Stimulated activated memory B cell treated with anti-CD40 and anti-IgM and Interleukin-4, amounts not matched to agents 10 μg/mL and 1 μg/mL and 100 μg/mL, for 72 hours (primary cell): ENCODE measurements at regions not wholly inside any gene's neighbourhood (a gene's known extent, or its start where the extent isn't known, plus 50 kb on each side); places are given as distances from the start of the nearest gene placed in this dataset.

Source experiments
- ATAC-seq: fragments of 150-1000 bp; cut with Tn5 transposase; 2 replicates; pipeline ENCODE4 v1.10.0; 2021
- H3K27ac Mint-ChIP-seq: one replicate; pipeline ENCODE4 v1.8.0; 2022; ENCODE audit warnings: mild to moderate bottlenecking, mixed read lengths
- H3K27me3 Mint-ChIP-seq: one replicate; pipeline ENCODE4 v1.8.0; 2022; ENCODE audit warnings: mixed read lengths
- H3K36me3 Mint-ChIP-seq: one replicate; pipeline ENCODE4 v1.8.0; 2022; ENCODE audit warnings: mixed read lengths
- H3K4me1 Mint-ChIP-seq: one replicate; pipeline ENCODE4 v1.8.0; 2022; ENCODE audit warnings: mixed read lengths
- H3K4me3 Mint-ChIP-seq: one replicate; pipeline ENCODE4 v1.8.0; 2022; ENCODE audit warnings: mild to moderate bottlenecking, moderate library complexity, mixed read lengths
- H3K9me3 Mint-ChIP-seq: one replicate; pipeline ENCODE4 v1.8.0; 2022; ENCODE audit warnings: mixed read lengths

DNA sequence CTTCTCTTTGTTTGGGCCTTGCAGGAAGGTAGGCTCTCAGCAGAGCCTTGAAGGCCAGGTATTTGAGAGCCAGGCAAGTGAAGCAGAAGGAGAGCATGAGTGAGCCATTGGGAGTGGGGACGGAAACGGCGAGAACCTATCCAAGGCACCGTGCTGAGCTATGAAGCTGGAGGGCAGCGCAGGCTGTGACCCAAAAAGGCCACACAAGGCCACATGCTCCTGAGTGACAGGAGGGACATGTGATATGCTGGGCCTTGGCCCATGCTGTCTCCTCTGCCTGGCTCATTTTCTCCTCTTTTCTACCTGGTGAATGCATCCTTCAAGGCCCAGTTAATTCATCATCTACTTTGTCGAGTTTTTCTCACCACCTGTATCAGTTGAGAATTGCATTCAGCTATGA lies 136.3 kb downstream of the PALM2AKAP2 start:
- H3K9me3 Mint-ChIP-seq, result no peaks in the 10 kb centered on the region
- peaks cover 69% of the 10 kb centered on the region for H3K4me1 Mint-ChIP-seq
- H3K4me3 Mint-ChIP-seq, result no peak overlapping the region
- H3K27ac Mint-ChIP-seq, result no peak overlapping the region
- H3K36me3 Mint-ChIP-seq, result peaks cover 6% of the 10 kb centered on the region
- ATAC-seq, result no peak
- no peaks in the 10 kb centered on the region for H3K27me3 Mint-ChIP-seq

DNA sequence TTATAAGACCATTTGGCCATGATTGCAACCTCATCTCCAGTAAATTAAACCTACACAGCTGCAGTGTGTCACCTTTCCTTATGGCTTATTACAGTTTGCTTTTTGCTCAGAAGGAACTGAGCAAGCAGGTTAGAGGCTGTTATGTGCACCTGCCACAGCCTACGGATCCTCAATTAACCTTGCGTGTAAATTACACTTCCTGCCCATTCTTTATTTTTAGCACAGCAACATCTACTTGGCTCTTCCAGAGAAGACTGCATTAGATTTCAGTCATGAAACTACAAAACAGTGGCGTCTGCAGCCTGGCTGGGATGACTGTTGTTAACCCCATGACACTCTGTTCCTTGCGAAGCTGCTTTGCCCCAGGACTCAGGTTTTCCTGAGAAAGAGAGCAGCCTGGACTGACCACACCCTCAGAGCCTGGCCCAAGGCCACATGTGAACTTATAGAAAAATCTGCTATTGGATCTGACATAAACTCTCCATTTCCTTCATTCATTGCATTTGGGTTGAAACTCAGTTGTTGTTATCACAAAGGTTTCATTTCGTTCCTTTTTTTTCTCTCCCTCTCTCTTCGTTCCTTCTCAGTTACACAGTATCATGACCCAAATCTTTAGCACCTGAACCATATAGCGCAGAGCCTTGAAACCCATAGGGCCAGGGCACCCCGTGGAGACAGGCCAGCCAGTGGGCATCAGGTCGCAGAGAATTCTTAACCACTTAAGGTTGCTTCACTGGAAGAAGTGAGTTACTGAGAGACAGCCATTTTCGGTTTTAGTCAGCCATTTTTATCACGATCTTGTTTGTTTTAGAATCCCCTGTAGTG lies 138.6 kb downstream of the PALM2AKAP2 start:
- H3K27me3 Mint-ChIP-seq, result no peaks in the 10 kb centered on the region
- peak overlapping the region; percentile 61 for H3K4me3 Mint-ChIP-seq
- no peak overlapping the region for H3K27ac Mint-ChIP-seq
- ATAC-seq, result peak; percentile 88
- H3K9me3 Mint-ChIP-seq, result no peaks in the 10 kb centered on the region
- H3K4me1 Mint-ChIP-seq, result peaks cover 75% of the 10 kb centered on the region
- H3K36me3 Mint-ChIP-seq, result peaks cover 8% of the 10 kb centered on the region

DNA sequence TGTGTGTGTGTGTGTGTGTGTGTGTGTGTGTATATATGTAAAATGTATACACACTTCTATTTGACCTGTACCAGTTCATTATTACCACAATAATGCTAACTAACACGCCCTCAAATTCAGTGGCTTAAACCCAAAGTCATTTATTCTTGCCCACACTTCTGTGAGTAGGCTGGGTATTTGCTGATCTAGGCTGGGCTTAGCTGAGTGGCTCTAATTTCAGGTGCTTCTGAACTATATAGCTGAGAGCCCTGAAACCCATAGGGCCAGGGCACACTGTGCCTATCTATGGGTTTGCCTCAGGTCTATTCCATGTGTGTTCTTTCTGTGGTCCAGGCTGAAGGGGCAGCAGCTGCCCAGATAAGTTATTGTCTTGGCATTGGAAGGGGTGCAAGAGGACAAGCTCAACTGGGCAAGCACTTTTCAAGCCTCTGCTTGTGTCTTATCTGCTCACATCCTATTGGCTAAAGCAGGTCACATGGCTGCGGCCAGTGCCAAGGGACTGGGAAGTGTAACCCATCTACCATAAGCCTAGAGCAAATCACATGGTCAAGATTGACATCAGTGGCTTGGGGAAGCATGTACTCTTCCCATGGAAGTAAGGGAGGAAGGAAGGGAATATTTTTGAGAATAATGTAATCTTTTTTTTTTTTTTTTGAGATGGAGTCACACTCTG lies 139.9 kb downstream of the PALM2AKAP2 start:
- Mint-ChIP-seq H3K4me3 (no peak overlapping the region), H3K27ac (no peak overlapping the region), H3K27me3 (no peaks in the 10 kb centered on the region), H3K4me1 (peaks cover 69% of the 10 kb centered on the region), H3K36me3 (peaks cover 8% of the 10 kb centered on the region), H3K9me3 (no peaks in the 10 kb centered on the region)
- no peak for ATAC-seq

- no peaks in the 10 kb centered on the region for H3K9me3 Mint-ChIP-seq
- peaks cover 62% of the 10 kb centered on the region for H3K4me1 Mint-ChIP-seq
- H3K36me3 Mint-ChIP-seq, result peaks cover 8% of the 10 kb centered on the region
- H3K27me3 Mint-ChIP-seq, result no peaks in the 10 kb centered on the region
- peak overlapping the region; percentile 77 for H3K27ac Mint-ChIP-seq
- no peak overlapping the region for H3K4me3 Mint-ChIP-seq
- ATAC-seq, result no peak
These were observed 142.8 kb downstream of the PALM2AKAP2 start for GRCh38 chr9:109922617-109923470.

DNA sequence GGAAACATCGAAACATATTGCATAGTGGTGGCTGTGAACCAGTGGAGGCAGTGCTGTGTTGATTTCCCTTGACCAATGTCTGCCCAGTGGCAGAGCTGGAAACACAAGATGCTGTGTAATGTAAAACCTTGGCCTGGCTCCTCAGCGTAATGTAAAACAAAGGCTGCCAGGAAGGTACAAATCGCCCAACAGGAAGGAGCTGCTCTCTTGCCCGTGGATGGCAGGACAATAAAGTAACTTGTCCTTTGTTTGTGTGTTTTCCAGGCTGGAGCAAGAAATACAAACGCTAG lies 143.4 kb downstream of the PALM2AKAP2 start:
- H3K36me3 Mint-ChIP-seq, result peaks cover 8% of the 10 kb centered on the region
- no peaks in the 10 kb centered on the region for H3K9me3 Mint-ChIP-seq
- ATAC-seq, result no peak
- H3K4me1 Mint-ChIP-seq, result peaks cover 60% of the 10 kb centered on the region
- H3K27ac Mint-ChIP-seq, result peak overlapping the region; percentile 77
- H3K4me3 Mint-ChIP-seq, result no peak overlapping the region
- H3K27me3 Mint-ChIP-seq, result no peaks in the 10 kb centered on the region

DNA sequence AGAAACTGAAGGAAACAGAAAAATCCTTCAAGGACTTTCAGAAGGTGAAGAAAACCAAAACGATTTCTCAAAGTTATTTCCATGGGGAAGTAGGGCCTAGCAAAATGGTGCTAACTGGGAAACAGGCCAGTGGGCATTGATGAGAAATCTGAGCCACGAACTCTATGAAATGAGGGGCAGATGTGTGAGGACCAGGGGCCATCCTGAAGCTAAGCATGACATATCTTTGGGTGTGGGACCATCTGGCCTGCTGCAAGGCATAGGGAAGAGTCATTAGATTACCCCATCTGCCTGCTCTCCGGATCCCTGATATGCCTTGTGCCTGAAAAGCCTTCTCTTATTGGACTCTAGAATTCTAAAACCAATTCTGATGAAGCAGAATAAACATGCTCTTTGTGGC lies 143.8 kb downstream of the PALM2AKAP2 start:
- Mint-ChIP-seq H3K4me3 (no peak overlapping the region), H3K36me3 (peaks cover 8% of the 10 kb centered on the region), H3K27ac (peak overlapping the region; percentile 77), H3K9me3 (no peaks in the 10 kb centered on the region), H3K4me1 (peaks cover 60% of the 10 kb centered on the region), H3K27me3 (no peaks in the 10 kb centered on the region)
- no peak for ATAC-seq

DNA sequence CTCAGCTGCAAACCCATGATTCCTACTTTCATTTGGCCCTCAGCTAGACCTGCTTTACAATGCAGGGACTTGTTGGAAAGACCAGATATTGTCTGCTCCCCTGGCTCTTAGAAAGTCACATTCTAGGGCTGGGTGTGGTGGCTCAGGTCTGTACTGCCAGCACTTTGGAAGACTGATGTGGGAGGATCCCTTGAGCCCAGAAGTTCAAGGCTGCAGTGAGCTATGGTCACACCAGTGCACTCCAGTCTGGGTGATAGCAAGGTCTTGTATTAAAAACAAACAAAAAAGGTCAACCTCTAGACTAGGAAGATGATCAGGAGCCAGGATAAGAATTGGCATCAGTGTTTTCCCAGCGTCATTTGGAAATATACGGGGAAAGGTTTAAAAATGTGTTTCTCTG lies 145.8 kb downstream of the PALM2AKAP2 start:
- peaks cover 46% of the 10 kb centered on the region for H3K4me1 Mint-ChIP-seq
- H3K27me3 Mint-ChIP-seq, result no peaks in the 10 kb centered on the region
- no peaks in the 10 kb centered on the region for H3K9me3 Mint-ChIP-seq
- H3K27ac Mint-ChIP-seq, result peak overlapping the region; percentile 77
- no peak overlapping the region for H3K4me3 Mint-ChIP-seq
- ATAC-seq, result no peak
- peaks cover 7% of the 10 kb centered on the region for H3K36me3 Mint-ChIP-seq

DNA sequence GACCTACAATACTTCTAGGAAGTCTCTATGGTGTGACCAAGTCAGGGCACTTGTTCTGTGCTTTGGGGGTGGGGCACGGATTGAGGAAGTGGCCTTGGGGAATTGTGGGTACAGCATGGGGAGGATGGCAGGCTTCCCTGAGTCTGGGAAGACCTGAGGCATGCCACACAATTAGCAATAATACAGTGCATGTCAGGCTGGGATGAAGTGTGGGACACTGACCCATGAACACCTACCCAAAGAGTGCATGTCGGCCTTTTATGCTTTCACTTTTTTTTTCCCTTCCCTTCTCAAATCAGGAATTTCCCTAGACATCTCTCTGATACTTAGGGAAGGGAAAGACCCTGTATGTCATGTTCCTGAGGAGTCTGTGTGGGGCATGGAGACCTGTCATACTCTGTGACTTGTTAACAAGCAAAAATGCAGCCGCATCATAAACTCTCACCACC lies 146.4 kb downstream of the PALM2AKAP2 start:
- peak; percentile 68 for ATAC-seq
- no peaks in the 10 kb centered on the region for H3K9me3 Mint-ChIP-seq
- no peaks in the 10 kb centered on the region for H3K27me3 Mint-ChIP-seq
- peaks cover under 1% of the 10 kb centered on the region for H3K36me3 Mint-ChIP-seq
- peaks cover 40% of the 10 kb centered on the region for H3K4me1 Mint-ChIP-seq
- peak overlapping the region; percentile 55 for H3K4me3 Mint-ChIP-seq
- peak overlapping the region; percentile 77 for H3K27ac Mint-ChIP-seq

GRCh38 chr9:109931623-109932022 lies 151.6 kb downstream of the PALM2AKAP2 start:
- H3K27me3 Mint-ChIP-seq, result no peaks in the 10 kb centered on the region
- ATAC-seq, result no peak
- no peak overlapping the region for H3K4me3 Mint-ChIP-seq
- peak overlapping the region; percentile 10 for H3K27ac Mint-ChIP-seq
- H3K36me3 Mint-ChIP-seq, result no peaks in the 10 kb centered on the region
- H3K4me1 Mint-ChIP-seq, result peaks cover 37% of the 10 kb centered on the region
- H3K9me3 Mint-ChIP-seq, result no peaks in the 10 kb centered on the region

GRCh38 chr9:109934136-109934856 lies 154.3 kb downstream of the PALM2AKAP2 start:
- Mint-ChIP-seq H3K27ac (peak overlapping the region; percentile 73), H3K9me3 (peaks cover 3% of the 10 kb centered on the region), H3K27me3 (no peaks in the 10 kb centered on the region), H3K36me3 (no peaks in the 10 kb centered on the region), H3K4me1 (peaks cover 36% of the 10 kb centered on the region), H3K4me3 (no peak overlapping the region)
- peak; percentile 58 for ATAC-seq

DNA sequence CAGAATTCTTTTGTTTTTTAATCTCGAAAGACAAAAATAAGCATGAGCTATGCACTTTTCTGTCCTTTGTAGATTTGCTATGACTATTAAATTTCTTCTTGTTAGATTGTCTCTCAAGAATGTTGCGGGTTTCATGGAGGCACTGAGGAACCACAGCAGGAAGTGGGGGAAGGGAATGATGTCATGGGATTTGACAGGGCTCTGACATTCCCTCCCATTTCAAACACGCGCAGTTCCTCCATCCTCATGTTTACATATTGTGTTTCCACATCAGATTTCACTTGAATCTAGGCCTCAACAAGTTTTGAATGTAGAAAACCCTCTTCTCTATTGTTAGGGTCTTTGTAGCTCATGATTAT lies 154.8 kb downstream of the PALM2AKAP2 start:
- no peak for ATAC-seq
- peaks cover 36% of the 10 kb centered on the region for H3K4me1 Mint-ChIP-seq
- H3K4me3 Mint-ChIP-seq, result no peak overlapping the region
- no peaks in the 10 kb centered on the region for H3K27me3 Mint-ChIP-seq
- H3K36me3 Mint-ChIP-seq, result no peaks in the 10 kb centered on the region
- peak overlapping the region; percentile 73 for H3K27ac Mint-ChIP-seq
- peaks cover 3% of the 10 kb centered on the region for H3K9me3 Mint-ChIP-seq

DNA sequence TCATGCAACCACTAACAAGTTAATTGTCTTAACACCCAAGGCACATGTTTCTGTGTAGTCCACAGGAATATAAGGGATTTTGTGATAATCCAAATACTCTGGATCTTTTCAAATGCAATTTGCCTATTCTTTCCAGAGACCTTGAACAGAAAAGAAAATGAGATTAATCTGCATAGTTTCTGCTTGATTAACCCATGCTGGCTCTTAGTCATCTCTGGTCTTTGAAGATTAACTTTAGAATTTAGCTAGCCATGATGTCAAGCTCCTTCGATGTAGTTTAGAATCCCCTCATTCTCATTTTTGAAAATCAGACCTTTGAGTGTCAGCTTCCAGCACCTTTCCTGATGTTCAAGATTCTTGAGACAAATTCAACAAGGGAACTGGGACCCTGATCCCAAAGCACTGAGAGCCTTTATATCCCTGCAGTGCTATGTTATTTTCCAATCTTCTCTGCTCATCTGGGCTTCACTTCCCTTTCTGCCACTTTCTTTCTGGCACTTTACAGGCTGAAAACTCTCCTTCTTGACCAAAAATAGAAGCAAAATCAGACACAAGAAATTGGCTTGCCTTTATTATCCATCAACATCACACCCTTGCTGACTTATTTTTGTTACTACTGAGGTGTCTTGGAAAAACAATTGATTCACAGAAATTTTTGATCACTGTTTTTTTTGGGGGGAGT lies 155.5 kb downstream of the PALM2AKAP2 start:
- H3K4me1 Mint-ChIP-seq, result peaks cover 36% of the 10 kb centered on the region
- H3K9me3 Mint-ChIP-seq, result peaks cover 3% of the 10 kb centered on the region
- H3K36me3 Mint-ChIP-seq, result no peaks in the 10 kb centered on the region
- H3K27me3 Mint-ChIP-seq, result no peaks in the 10 kb centered on the region
- no peak overlapping the region for H3K4me3 Mint-ChIP-seq
- peak; percentile 65 for ATAC-seq
- peak overlapping the region; percentile 73 for H3K27ac Mint-ChIP-seq

- H3K27ac Mint-ChIP-seq, result peak overlapping the region; percentile 73
- no peak overlapping the region for H3K4me3 Mint-ChIP-seq
- no peaks in the 10 kb centered on the region for H3K27me3 Mint-ChIP-seq
- H3K4me1 Mint-ChIP-seq, result peaks cover 36% of the 10 kb centered on the region
- no peak for ATAC-seq
- no peaks in the 10 kb centered on the region for H3K36me3 Mint-ChIP-seq
- peaks cover 3% of the 10 kb centered on the region for H3K9me3 Mint-ChIP-seq
These were observed 158.0 kb downstream of the PALM2AKAP2 start for GRCh38 chr9:109937861-109938453.

GRCh38 chr9:109939698-109940342 lies 159.8 kb downstream of the PALM2AKAP2 start:
- H3K27ac Mint-ChIP-seq, result no peak overlapping the region
- ATAC-seq, result no peak
- H3K36me3 Mint-ChIP-seq, result no peaks in the 10 kb centered on the region
- no peaks in the 10 kb centered on the region for H3K27me3 Mint-ChIP-seq
- H3K4me1 Mint-ChIP-seq, result peaks cover 33% of the 10 kb centered on the region
- H3K9me3 Mint-ChIP-seq, result peaks cover 3% of the 10 kb centered on the region
- H3K4me3 Mint-ChIP-seq, result no peak overlapping the region
